WERI-Rb-1 (cell line): ENCODE measurements at regions not wholly inside any gene's neighbourhood (a gene's known extent, or its start where the extent isn't known, plus 50 kb on each side); places are given as distances from the start of the nearest gene placed in this dataset.

Source experiments
- DNase-seq: peaks from one replicate; pipeline ENCODE4 v3.0.0-alpha.2; 2020
- H3K27ac ChIP-seq: fragments of 250-450 bp; sonication (Bioruptor Pico); 2 replicates; pipeline ENCODE4 v1.5.1; 2020; ENCODE audit warnings: mild to moderate bottlenecking, moderate library complexity
- H3K27me3 ChIP-seq: fragments of 250-450 bp; sonication (Bioruptor Pico); 2 replicates; pipeline ENCODE4 v1.5.1; 2021; ENCODE audit warnings: mild to moderate bottlenecking, low read depth, moderate library complexity; ENCODE audit not compliant: insufficient read depth, severe bottlenecking
- H3K36me3 ChIP-seq: fragments of 250-450 bp; sonication (Bioruptor Pico); 2 replicates; pipeline ENCODE4 v1.5.1; 2020; ENCODE audit warnings: mild to moderate bottlenecking, moderate library complexity
- H3K4me3 ChIP-seq: 2 replicates; pipeline ENCODE4 v1.5.1; 2011; ENCODE audit warnings: low read depth, mild to moderate bottlenecking, control low read depth, low read length
- H3K9me3 ChIP-seq: fragments of 250-450 bp; sonication (Bioruptor Pico); 2 replicates; pipeline ENCODE4 v1.5.1; 2021; ENCODE audit warnings: mild to moderate bottlenecking, moderate library complexity; ENCODE audit not compliant: severe bottlenecking
- CTCF ChIP-seq: IDR thresholded peaks from 2 replicates; pipeline ENCODE4 v1.5.1; 2011; ENCODE audit warnings: low read depth, mild to moderate bottlenecking, control low read depth, inconsistent platforms, low read length

GRCh38 chr10:121042342-121042741 lies 191.2 kb downstream of the WDR11 start:
- TF ChIP-seq CTCF: no peak
- Histone ChIP-seq H3K27me3 (no peaks in the 10 kb centered on the region), H3K27ac (no peak overlapping the region), H3K9me3 (peaks cover 3% of the 10 kb centered on the region), H3K4me3 (no peak overlapping the region), H3K36me3 (no peaks in the 10 kb centered on the region)
- DNase-seq: no peak

GRCh38 chr10:121043124-121043849 lies 192.1 kb downstream of the WDR11 start:
- Histone ChIP-seq H3K27ac (no peak overlapping the region), H3K4me3 (no peak overlapping the region)
- no peak for DNase-seq

GRCh38 chr10:121048749-121049148 lies 197.6 kb downstream of the WDR11 start:
- Histone ChIP-seq H3K9me3 (peaks cover 4% of the 10 kb centered on the region), H3K36me3 (no peaks in the 10 kb centered on the region), H3K27ac (no peak overlapping the region), H3K27me3 (no peaks in the 10 kb centered on the region), H3K4me3 (no peak overlapping the region)
- TF ChIP-seq CTCF: no peak
- DNase-seq: no peak

More at GRCh38 chr10:121043124-121043849, 192.1 kb downstream of the WDR11 start:
- no peaks in the 10 kb centered on the region for H3K27me3 ChIP-seq
- no peak for TF ChIP-seq CTCF
- H3K9me3 ChIP-seq: peaks cover 4% of the 10 kb centered on the region
- no peaks in the 10 kb centered on the region for H3K36me3 ChIP-seq

GRCh38 chr10:121049489-121049888 lies 198.3 kb downstream of the WDR11 start:
- H3K27ac ChIP-seq: no peak overlapping the region
- H3K36me3 ChIP-seq: no peaks in the 10 kb centered on the region
- no peak for TF ChIP-seq CTCF
- no peak overlapping the region for H3K4me3 ChIP-seq
- H3K27me3 ChIP-seq: no peaks in the 10 kb centered on the region
- peaks cover 4% of the 10 kb centered on the region for H3K9me3 ChIP-seq
- no peak for DNase-seq

- Histone ChIP-seq H3K9me3 (peaks cover 4% of the 10 kb centered on the region), H3K27me3 (no peaks in the 10 kb centered on the region), H3K27ac (no peak overlapping the region), H3K36me3 (no peaks in the 10 kb centered on the region), H3K4me3 (no peak overlapping the region)
- no peak for TF ChIP-seq CTCF
- DNase-seq: no peak
Measured at GRCh38 chr10:121049923-121050322, 198.8 kb downstream of the WDR11 start.

GRCh38 chr10:121051171-121051570 lies 200.0 kb downstream of the WDR11 start:
- peaks cover 4% of the 10 kb centered on the region for H3K9me3 ChIP-seq

More at GRCh38 chr10:121051171-121051570, 200.0 kb downstream of the WDR11 start:
- Histone ChIP-seq H3K27ac (no peak overlapping the region), H3K36me3 (no peaks in the 10 kb centered on the region), H3K4me3 (no peak overlapping the region), H3K27me3 (no peaks in the 10 kb centered on the region)
- TF ChIP-seq CTCF: no peak
- DNase-seq: no peak
